ENCODE measurements at regions not wholly inside any gene's neighbourhood (a gene's known extent, or its start where the extent isn't known, plus 50 kb on each side); places are given as distances from the start of the nearest gene placed in this dataset.

DNA sequence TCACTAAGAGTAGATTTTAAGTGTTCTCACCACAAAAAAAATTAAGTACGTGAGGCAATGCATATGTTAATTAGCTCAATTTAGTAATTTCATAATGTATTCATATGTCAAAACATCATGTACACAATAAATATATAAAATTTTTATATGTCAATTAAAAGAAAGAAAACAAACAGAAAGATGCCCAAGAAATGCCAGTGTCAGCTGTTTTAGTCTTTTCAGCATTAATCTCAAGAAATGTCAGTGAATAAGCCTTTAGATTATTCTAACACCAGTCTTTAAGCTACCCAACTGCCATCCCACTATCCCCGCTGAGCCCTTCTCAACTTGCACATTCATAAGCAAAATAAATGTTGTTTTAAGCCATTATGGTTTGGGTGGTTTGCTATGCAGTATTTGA lies 76.5 kb downstream of the C1D start:
- TF ChIP-seq, protein P1, sequence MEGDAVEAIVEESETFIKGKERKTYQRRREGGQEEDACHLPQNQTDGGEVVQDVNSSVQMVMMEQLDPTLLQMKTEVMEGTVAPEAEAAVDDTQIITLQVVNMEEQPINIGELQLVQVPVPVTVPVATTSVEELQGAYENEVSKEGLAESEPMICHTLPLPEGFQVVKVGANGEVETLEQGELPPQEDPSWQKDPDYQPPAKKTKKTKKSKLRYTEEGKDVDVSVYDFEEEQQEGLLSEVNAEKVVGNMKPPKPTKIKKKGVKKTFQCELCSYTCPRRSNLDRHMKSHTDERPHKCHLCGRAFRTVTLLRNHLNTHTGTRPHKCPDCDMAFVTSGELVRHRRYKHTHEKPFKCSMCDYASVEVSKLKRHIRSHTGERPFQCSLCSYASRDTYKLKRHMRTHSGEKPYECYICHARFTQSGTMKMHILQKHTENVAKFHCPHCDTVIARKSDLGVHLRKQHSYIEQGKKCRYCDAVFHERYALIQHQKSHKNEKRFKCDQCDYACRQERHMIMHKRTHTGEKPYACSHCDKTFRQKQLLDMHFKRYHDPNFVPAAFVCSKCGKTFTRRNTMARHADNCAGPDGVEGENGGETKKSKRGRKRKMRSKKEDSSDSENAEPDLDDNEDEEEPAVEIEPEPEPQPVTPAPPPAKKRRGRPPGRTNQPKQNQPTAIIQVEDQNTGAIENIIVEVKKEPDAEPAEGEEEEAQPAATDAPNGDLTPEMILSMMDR (IDR thresholded peaks at IDR 0.05; ENCODE audit: low read length): no peak
- no peak for TF ChIP-seq EZH2 (IDR thresholded peaks at IDR 0.05; ENCODE audit: borderline replicate concordance, low read length)

Measured in OCI-LY1 (cell line).